SU-DHL-6 (cell line): ENCODE measurements at regions not wholly inside any gene's neighbourhood (a gene's known extent, or its start where the extent isn't known, plus 50 kb on each side); places are given as distances from the start of the nearest gene placed in this dataset.

Experiments
- CTCF ChIP-seq: fragments of 200-600 bp; sonication (generic); IDR thresholded peaks from one replicate; pipeline ENCODE4 v1.5.1; 2017; ENCODE audit warnings: antibody characterized with exemption, mild to moderate bottlenecking, low read length, moderate library complexity; ENCODE audit not compliant: insufficient read depth, poor library complexity, severe bottlenecking
- EZH2phosphoT487 ChIP-seq: fragments of 200-600 bp; sonication (generic), shearing (Covaris generic); conservative IDR thresholded peaks from 2 replicates; pipeline ENCODE4 v1.6.1; 2018; ENCODE audit warnings: mild to moderate bottlenecking, antibody characterized with exemption, low read length, moderate library complexity, mixed read lengths

GRCh38 chr18:73638709-73639108 lies 508.9 kb downstream of the FBXO15 start:
- TF ChIP-seq CTCF (no peak), EZH2phosphoT487 (no peak)
